Retinal pigment epithelial cell (primary cell): ENCODE measurements at regions not wholly inside any gene's neighbourhood (a gene's known extent, or its start where the extent isn't known, plus 50 kb on each side); places are given as distances from the start of the nearest gene placed in this dataset.

Source experiments
- DNase-seq: peaks from one replicate; pipeline ENCODE4 v3.0.0-alpha.2; 2010; ENCODE audit warnings: low read depth
- H3K4me3 ChIP-seq: 2 replicates; pipeline ENCODE4 v1.5.1; 2011; ENCODE audit warnings: mild to moderate bottlenecking, low read length, control low read depth, moderate library complexity
- CTCF ChIP-seq: conservative IDR thresholded peaks from 2 replicates; pipeline ENCODE4 v1.5.1; 2011; ENCODE audit warnings: low read depth, low read length, control low read depth, inconsistent platforms

- peak overlapping the region; percentile 84 for H3K4me3 ChIP-seq
- no peak for DNase-seq
- TF ChIP-seq CTCF: no peak
Observed at GRCh38 chr14:89618330-89618708, 201.3 kb upstream of the FOXN3 start.

DNA sequence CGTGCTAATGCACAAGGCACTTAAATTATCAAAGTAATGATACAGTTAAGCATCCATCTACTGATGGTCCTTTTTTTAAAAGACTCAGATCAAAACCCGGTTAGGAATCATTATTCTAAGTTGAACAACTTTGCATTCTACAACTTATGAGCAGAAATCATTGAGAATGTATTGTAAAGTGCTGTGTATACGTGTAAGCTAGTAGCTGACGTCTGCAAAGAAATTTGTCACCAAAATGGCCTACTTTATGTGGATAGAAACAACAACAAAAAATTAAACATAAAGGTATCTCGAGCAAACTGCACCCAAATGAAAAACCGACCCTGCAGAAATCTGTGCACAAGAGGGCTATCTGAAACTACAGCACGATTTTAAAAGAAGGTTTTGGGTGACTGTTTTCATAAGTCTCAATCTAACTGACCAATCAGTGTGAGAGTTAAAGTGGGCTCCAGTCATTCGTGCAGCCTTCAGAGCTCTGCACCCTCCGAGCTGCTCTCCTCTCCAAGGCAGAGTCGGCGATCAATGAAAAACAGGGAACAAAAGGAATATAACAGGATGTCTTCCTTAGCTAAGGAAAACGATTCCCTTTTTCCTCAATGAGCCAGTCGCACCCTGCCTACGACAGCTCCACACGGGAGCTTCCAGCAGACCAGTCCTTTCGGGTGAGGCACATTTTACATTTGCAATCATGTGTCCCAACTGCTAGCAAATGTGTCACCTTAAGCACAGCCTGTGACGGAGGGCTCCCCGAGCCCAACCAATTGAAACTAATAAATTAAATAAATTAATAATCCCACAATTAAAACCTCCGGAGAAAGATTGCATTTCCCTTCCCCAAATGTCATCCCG is 200.7 kb upstream of the FOXN3 start:
- no peak for DNase-seq
- H3K4me3 ChIP-seq: peak overlapping the region; percentile 84
- no peak for TF ChIP-seq CTCF

DNA sequence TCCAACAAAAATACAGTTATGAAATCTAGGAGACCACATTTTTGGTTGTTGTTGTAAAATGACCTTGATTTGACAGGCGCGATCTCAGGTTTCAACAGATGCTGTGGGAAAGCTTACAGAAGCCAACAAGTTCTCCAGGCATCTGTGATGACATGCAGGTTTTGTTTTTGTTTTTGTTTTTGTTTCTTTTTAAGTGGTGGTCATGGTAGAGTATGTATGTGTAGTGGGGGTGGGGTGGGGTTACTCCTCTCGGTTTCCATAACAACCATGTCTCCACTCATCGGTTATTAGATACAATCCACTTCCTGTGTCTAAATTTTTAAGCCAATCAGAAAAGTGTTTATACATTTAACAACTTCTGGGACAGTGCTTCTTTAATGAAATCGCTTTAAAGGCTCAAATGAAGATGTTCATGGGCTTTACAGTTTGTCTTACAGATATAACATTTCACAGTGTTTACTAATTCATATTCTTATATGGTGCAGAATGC is 199.9 kb upstream of the FOXN3 start:
- H3K4me3 ChIP-seq: no peak overlapping the region
- DNase-seq: no peak
- no peak for TF ChIP-seq CTCF

DNA sequence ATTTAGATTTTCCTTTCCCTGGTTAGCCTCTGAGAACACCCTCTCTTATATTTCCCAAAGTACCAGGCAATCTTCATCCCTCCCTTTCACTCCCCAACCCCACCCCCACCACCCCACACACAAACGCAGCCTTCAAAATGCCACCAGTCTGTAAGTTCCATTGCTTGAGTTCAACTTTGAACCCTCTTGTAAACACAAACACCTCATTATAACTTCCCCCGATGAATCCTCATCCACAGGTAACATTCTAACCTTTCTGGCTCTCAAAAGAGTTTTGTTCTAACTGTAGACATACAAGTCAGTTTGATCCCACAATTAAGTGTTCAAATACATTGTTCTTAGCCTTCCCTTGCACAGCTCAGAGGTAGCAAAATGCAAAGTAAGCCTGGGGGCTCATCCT is 199.4 kb upstream of the FOXN3 start:
- H3K4me3 ChIP-seq: no peak overlapping the region
- DNase-seq: no peak
- no peak for TF ChIP-seq CTCF

DNA sequence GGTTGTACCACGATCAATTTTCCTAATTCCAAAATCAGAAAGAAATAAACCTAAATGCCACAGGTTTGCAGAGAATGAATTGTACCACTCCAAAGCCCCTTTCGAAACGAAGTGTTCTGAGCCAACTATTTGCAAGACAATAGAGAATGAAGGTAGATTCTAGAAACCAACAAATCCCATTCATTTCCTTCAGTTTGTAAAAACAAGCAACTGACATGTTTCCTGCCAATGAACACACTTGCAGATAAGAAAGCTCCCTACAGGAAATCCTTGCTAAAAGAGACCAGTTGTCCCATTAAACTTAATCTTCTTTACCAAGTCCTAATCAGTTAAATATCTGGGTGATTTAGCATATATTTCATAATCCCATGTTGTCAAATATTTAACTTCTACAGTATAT is 198.4 kb upstream of the FOXN3 start:
- DNase-seq: no peak
- no peak for TF ChIP-seq CTCF
- no peak overlapping the region for H3K4me3 ChIP-seq

DNA sequence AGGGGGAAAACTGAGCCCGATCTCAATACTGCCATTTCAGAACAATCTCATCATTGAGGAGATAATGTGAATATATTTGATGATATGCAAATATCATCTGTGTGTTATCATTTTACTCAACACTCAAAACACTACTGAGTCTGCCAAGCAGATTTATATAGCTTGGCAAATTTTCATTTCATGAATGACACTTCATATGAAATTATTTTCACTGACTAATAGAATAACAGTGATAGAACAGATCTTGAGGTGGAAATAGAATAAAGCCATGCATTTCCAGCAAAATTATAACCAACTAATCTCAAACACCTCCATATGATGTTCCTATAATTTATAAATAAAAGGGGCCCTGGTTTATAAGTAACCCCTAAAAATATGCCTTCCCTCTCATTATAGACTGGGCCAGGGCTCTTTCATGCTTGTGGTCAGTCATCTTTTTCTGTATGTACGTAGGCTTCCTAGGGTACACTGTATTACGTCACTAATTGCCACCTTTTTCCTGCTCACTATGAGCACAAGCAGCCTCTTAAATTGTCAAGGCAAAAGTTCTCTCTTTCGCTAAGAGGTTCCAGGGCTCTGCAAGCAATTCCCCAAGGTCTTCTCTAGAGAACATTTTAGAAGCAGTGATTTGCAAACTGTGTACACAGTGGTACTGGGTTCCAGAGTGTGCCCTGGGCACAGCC is 197.1 kb upstream of the FOXN3 start:
- TF ChIP-seq CTCF: no peak
- H3K4me3 ChIP-seq: no peak overlapping the region
- no peak for DNase-seq
